NCI-H146 treated with DMSO at 0.1 percent for 48 hours (cell line): ENCODE measurements at regions not wholly inside any gene's neighbourhood (a gene's known extent, or its start where the extent isn't known, plus 50 kb on each side); places are given as distances from the start of the nearest gene placed in this dataset.

Experiments
- DNase-seq: peaks from one replicate; lab custom pipeline; 2025; ENCODE audit not compliant: unreplicated experiment; lab: John Stamatoyannopoulos, UW

GRCh38 chr4:19803406-19803805 lies 448.3 kb upstream of the SLIT2 start:
- no peak for DNase-seq

DNA sequence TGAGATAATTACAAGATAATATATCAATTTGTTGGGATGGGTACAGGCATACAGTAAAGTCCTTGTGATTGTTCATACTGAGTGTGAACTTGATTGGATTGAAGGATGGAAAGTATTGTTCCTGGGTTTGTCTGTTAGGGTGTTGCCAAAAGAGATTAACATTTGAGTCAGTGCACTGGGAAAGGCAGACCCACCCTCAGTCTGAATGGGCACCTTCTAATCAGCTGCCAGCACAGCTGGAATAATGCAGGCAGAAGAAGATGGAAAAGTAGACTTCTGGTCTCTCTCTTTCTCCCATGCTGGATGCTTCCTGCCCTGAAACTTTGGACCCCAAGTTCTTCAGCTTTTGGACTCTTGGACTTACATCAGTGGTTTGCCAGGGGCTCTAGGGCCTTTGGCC lies 457.9 kb upstream of the SLIT2 start:
- no peak for DNase-seq

DNA sequence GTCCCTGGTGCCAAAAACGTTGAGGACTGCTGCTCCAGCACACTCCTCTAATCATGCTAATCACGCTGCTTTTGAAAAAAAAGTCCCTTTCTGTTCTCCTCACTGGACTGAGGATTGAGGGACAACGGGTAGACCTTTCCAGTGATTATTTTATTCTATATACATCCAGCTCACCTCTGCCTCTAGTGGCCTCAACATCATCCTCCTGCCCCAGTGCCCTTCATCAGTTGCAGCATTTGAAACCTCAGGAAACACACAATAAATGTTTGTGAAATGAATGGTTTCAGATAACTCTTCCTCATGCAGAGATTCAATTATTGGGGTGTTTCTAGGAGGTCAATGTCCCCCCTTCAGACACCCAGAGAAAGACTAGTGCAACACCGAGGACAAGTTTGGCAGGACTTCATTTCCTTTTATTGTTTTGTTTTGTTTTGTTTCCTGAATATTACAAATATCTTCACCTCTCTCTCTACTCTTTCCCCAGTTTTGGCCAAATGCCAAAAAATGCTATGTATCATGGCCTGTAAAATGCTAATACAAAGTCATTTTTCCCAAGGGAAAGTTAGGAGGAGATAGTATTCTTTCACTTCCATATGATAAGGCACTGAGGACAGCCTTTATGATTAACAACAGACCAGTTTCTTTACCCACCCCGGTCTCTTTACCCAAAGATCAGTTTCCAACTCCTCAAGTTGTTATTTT lies 460.1 kb upstream of the SLIT2 start:
- no peak for DNase-seq

DNA sequence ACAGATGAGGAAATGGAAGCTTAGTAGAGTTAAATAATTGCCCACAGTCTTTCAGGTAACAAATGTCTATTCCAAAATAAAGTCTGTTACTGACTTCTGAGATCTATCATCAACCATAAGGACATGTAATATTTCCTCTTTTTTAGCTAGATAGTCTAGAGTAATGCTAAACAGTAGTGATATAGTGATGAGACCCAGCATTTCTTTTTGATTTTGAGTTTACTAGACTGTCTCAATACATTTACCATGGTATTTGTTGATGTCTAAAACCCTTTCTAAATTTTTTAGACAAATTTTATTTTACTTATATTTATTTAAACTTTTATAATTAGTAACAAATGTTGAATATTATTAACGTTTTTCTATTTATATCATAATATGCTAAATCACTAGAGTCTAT lies 465.1 kb upstream of the SLIT2 start:
- no peak for DNase-seq

DNA sequence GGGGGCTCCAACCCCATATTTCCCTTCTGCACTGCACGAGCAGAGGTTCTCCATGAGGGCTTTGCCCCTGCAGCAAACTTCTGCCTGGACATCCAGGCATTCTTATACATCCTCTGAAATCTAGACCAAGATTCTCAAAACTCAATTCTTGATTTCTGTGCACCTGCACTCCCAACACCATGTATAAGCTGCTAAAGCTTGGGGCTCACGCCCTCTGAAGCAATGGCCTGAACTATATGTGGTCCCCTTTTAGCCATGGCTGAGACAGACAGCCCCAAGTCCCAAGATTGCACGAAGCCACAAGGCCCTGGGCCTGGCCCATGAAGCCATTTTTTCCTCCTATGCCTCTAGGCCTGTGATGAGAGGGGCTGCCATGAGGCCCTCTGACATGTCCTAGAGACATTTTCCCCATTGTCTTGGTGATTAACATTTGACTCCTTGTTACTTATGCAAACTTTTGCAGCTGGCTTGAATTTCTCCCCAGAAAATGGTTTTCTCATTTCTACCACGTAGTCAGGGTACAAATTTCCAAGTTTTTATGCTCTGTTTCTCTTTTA lies 468.0 kb upstream of the SLIT2 start:
- DNase-seq = no peak

- no peak for DNase-seq
These were observed 470.8 kb upstream of the SLIT2 start for GRCh38 chr4:19780871-19781270.

- DNase-seq = no peak
These were observed 474.8 kb upstream of the SLIT2 start for GRCh38 chr4:19776929-19777328.

- no peak for DNase-seq
These were observed 475.7 kb upstream of the SLIT2 start for GRCh38 chr4:19776021-19776459.

GRCh38 chr4:19774690-19775256 lies 476.9 kb upstream of the SLIT2 start:
- DNase-seq = no peak

GRCh38 chr4:19772581-19772980 lies 479.1 kb upstream of the SLIT2 start:
- DNase-seq = no peak

GRCh38 chr4:19756661-19757060 lies 495.0 kb upstream of the SLIT2 start:
- no peak for DNase-seq

GRCh38 chr4:19752599-19752998 lies 499.1 kb upstream of the SLIT2 start:
- no peak for DNase-seq

GRCh38 chr4:19748519-19749479 lies 502.9 kb upstream of the SLIT2 start:
- no peak for DNase-seq

DNA sequence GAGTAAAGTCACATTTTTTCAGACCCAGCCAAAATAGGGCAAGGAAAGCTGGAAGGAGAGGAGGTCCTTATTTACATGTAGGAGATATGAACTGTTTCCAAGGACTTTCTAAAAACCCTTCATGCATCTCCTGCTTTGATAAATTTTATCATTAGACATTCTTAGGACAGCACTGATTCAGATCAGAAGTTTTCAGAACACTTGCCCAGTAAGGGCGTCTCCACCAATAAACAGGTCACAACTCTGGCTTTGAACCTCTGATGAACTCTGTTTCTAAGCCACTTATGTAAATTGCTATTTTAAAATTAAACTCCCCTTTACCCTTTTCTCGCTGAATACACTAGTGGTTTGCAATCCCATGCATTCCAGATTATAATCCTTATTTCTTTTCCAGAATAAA lies 505.3 kb upstream of the SLIT2 start:
- no peak for DNase-seq

DNA sequence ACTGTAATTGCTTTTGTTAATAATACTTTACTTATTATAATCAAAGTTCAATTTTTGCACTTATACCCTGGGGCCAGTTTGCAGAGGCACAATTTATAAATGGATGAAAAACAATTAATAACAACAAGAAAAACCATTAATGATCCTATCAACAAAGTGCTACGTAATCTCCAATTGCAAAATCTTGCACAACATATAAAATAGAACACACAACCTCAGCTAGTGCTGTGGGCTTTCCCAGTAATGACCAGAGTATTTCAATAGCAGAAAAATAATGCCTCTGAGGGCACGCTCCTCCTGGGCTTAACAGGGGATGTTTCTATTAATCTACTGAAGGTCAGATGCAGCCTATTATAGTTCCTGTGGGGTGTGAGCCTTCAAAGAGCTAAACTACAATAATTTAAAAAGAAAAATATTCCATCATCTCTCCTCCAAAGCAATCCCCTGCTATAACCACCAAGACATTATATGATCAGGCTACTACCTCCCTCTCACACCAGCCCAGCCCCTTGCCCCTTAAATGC lies 508.5 kb upstream of the SLIT2 start:
- no peak for DNase-seq

GRCh38 chr4:19739101-19739651 lies 512.5 kb upstream of the SLIT2 start:
- DNase-seq = no peak

- DNase-seq = no peak
These were observed 514.5 kb upstream of the SLIT2 start for GRCh38 chr4:19736968-19737756.

- DNase-seq = no peak
These were observed 516.7 kb upstream of the SLIT2 start for GRCh38 chr4:19735012-19735411.

DNA sequence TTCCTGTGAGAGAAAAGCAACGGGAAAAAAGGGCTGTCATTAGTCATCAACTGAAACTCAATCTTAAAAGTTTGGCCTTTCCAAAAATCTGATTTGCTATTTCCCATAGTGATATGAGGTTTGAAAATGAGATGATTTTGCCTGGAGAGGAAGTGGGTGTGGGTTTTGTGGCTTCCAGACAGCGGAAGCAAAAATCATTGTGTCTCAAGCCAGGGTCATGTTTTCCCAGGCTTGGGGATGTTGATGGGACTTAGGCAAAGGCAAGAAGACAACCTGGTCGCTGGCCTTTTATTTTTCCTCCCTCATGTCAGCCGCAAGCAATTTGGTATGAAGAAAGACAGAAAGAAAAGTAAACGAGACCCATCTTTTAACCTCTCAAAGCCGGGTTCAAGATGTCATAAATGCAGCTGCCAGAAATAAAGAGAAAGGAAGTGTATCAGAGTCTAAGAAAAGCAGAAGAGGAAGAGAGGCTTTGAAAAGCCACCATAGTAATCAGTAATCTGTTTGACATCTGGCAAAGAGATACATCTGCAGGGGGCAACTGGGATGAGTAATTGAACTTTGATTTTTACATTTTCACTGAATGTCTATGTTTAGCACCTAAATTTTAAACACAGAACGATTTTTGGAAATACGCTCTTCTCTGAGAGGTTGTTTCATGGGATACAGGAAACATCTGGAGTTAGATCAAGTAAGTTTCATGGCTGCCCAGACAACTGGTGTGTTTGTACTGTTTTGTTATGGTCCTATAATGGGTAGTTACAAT lies 521.6 kb upstream of the SLIT2 start:
- no peak for DNase-seq
